Mesenchymal stem cell (in vitro differentiated cells and primary cell): ENCODE measurements at regions not wholly inside any gene's neighbourhood (a gene's known extent, or its start where the extent isn't known, plus 50 kb on each side); places are given as distances from the start of the nearest gene placed in this dataset.
A peak's percentile ranks its signal among the peaks of the same experiment; 100 is the strongest.

Experiments used
- DNase-seq: peaks from one replicate; pipeline ENCODE4 v3.0.0-alpha.2; 2013
- H2AFZ ChIP-seq: one replicate; pipeline ENCODE4 v1.6.1; 2013; ENCODE audit warnings: low read depth, mild to moderate bottlenecking, control low read depth, inconsistent platforms, low read length, moderate library complexity
- H2AK5ac ChIP-seq: 2 replicates; pipeline ENCODE4 v1.6.1; 2013; ENCODE audit warnings: low read length, moderate library complexity, mild to moderate bottlenecking, inconsistent platforms; ENCODE audit not compliant: severe bottlenecking
- H2BK120ac ChIP-seq: one replicate; pipeline ENCODE4 v1.6.1; 2013; ENCODE audit warnings: low read depth, mild to moderate bottlenecking, inconsistent platforms, low read length, moderate library complexity
- H2BK12ac ChIP-seq, 2 experiments: one replicate each; pipeline ENCODE4 v1.6.1; 2013; ENCODE audit warnings: inconsistent platforms in 2 of 2, low read length in 2 of 2, mild to moderate bottlenecking in 2 of 2, moderate library complexity in 2 of 2, control low read depth in 1 of 2
- H2BK15ac ChIP-seq: one replicate; pipeline ENCODE4 v1.6.1; 2013; ENCODE audit warnings: mild to moderate bottlenecking, low read depth, inconsistent platforms; ENCODE audit not compliant: poor library complexity, severe bottlenecking
- H2BK5ac ChIP-seq: 2 replicates; pipeline ENCODE4 v1.6.1; 2013; ENCODE audit warnings: low read depth, mild to moderate bottlenecking, low read length, control low read depth, inconsistent platforms; ENCODE audit not compliant: poor library complexity, severe bottlenecking
- H3K14ac ChIP-seq, 2 experiments: one replicate each; pipeline ENCODE4 v1.6.1; 2013; ENCODE audit warnings: inconsistent platforms in 2 of 2, low read length in 2 of 2, control low read depth in 1 of 2, mild to moderate bottlenecking in 1 of 2, moderate library complexity in 1 of 2
- H3K18ac ChIP-seq, 2 experiments: one replicate each; pipeline ENCODE4 v1.6.1; 2013; ENCODE audit warnings: inconsistent platforms in 2 of 2, low read length in 2 of 2, control low read depth in 1 of 2, low read depth in 1 of 2, mild to moderate bottlenecking in 1 of 2
- H3K23ac ChIP-seq, 2 experiments: one replicate each; pipeline ENCODE4 v1.6.1; 2013; ENCODE audit warnings: inconsistent platforms in 2 of 2, low read length in 2 of 2, mild to moderate bottlenecking in 2 of 2, moderate library complexity in 2 of 2, control low read depth in 1 of 2
- H3K27ac ChIP-seq: 2 replicates; pipeline ENCODE4 v1.5.1; 2013; ENCODE audit warnings: mild to moderate bottlenecking, moderate library complexity, low read length, control low read depth, inconsistent platforms; ENCODE audit not compliant: poor library complexity, severe bottlenecking
- H3K27me3 ChIP-seq, 2 experiments: 2 replicates each; pipeline versions ENCODE4 v1.6.1 to v1.7.0; 2013; ENCODE audit warnings: low read length in 2 of 2, mild to moderate bottlenecking in 2 of 2, moderate library complexity in 2 of 2, control low read depth in 1 of 2, inconsistent platforms in 1 of 2; ENCODE audit not compliant: control insufficient read depth in 1 of 2, insufficient read depth in 1 of 2
- H3K36me3 ChIP-seq, 2 experiments: 2 replicates each; pipeline versions ENCODE4 v1.6.1 to v1.7.0; 2013; ENCODE audit warnings: low read length in 2 of 2, control low read depth in 1 of 2, inconsistent platforms in 1 of 2, low read depth in 1 of 2, mild to moderate bottlenecking in 1 of 2; ENCODE audit not compliant: insufficient read depth in 2 of 2, control insufficient read depth in 1 of 2
- H3K4ac ChIP-seq, 2 experiments: one replicate each; pipeline ENCODE4 v1.6.1; 2013; ENCODE audit warnings: inconsistent platforms in 2 of 2, low read length in 2 of 2, mild to moderate bottlenecking in 2 of 2, moderate library complexity in 2 of 2, control low read depth in 1 of 2, low read depth in 1 of 2
- H3K4me1 ChIP-seq: 2 replicates; pipeline ENCODE4 v1.6.1; 2013; ENCODE audit warnings: low read depth, low read length, control low read depth; ENCODE audit not compliant: control insufficient read depth, insufficient read depth
- H3K4me2 ChIP-seq: 2 replicates; pipeline ENCODE4 v1.6.1; 2013; ENCODE audit warnings: low read length, mild to moderate bottlenecking, inconsistent platforms; ENCODE audit not compliant: poor library complexity, severe bottlenecking
- H3K4me3 ChIP-seq, 2 experiments: 2 replicates each; pipeline versions ENCODE4 v1.5.1 to v1.7.0; 2013; ENCODE audit warnings: low read length in 2 of 2, mild to moderate bottlenecking in 2 of 2, control low read depth in 1 of 2, low read depth in 1 of 2; ENCODE audit not compliant: insufficient read depth in 1 of 2
- H3K79me1 ChIP-seq: replicated peaks from 2 replicates; pipeline ENCODE4 v1.6.1; 2013; ENCODE audit warnings: mild to moderate bottlenecking, control low read depth, low read length, inconsistent platforms; ENCODE audit not compliant: poor library complexity, severe bottlenecking
- H3K9ac ChIP-seq: 2 replicates; pipeline ENCODE4 v1.7.0; 2013; ENCODE audit warnings: mild to moderate bottlenecking, low read length, moderate library complexity
- H3K9me3 ChIP-seq: 2 replicates; pipeline ENCODE4 v1.7.0; 2013; ENCODE audit warnings: mild to moderate bottlenecking, low read length; ENCODE audit not compliant: control insufficient read depth
- H4K8ac ChIP-seq: one replicate; pipeline ENCODE4 v1.6.1; 2013; ENCODE audit warnings: inconsistent platforms, mild to moderate bottlenecking, low read length, moderate library complexity
- H4K91ac ChIP-seq: one replicate; pipeline ENCODE4 v1.6.1; 2013; ENCODE audit warnings: mild to moderate bottlenecking, low read length, inconsistent platforms
- WGBS: methylation state at CpG from one replicate; pipeline ENCODE4 v1.1.7; 2013; ENCODE audit warnings: mixed read lengths; 5-methylcytosine and 5-hydroxymethylcytosine counted together

- Histone ChIP-seq H3K23ac (no peak overlapping the region), H3K4me2 (no peak overlapping the region), H3K4ac (no peak overlapping the region), H2BK15ac (no peak overlapping the region), H3K36me3 (no peaks in the 10 kb centered on the region), H3K4me3 (peak overlapping the region in 1 of 2 experiments; percentile 30), H2BK120ac (no peak overlapping the region), H2AFZ (no peak overlapping the region), H3K27ac (no peak overlapping the region), H2BK12ac (no peak overlapping the region), H2AK5ac (peak overlapping the region; percentile 66), H2BK5ac (no peak overlapping the region), H4K8ac (no peak overlapping the region), H3K79me1 (no peaks in the 10 kb centered on the region), H3K9ac (peak overlapping the region; percentile 73), H3K18ac (no peak overlapping the region), H3K27me3 (no peaks in the 10 kb centered on the region), H3K4me1 (peaks cover 32% of the 10 kb centered on the region), H3K14ac (no peak overlapping the region), H4K91ac (no peak overlapping the region), H3K9me3 (no peaks in the 10 kb centered on the region)
- WGBS, result 82% methylated on average over 7 of the region's 7 CpGs
- no peak for DNase-seq
Observed at GRCh38 chr2:236748801-236749200, 179.2 kb downstream of the ACKR3 start.

DNA sequence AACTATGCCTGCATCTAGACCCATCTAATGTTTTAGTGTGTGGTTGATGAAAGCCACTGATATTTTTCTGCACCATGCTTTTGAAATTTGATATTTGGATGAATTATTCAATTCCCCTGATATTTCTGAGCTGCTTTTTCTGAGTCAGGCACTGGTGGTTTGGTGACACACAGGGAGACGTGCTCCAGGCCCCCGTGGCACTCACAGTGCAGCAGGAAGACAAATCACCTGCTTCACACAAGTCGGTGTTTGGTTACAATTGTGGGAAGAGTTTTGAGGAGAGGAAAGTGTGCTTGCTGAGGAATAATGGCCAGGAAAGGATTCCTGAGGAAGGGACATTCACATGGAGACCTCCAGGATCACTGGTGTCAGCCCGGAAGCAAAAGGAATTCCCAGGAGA, 179.7 kb downstream of the ACKR3 start:
- 45% methylated on average over 4 of the region's 4 CpGs for WGBS
- no peak overlapping the region for H3K23ac ChIP-seq

DNA sequence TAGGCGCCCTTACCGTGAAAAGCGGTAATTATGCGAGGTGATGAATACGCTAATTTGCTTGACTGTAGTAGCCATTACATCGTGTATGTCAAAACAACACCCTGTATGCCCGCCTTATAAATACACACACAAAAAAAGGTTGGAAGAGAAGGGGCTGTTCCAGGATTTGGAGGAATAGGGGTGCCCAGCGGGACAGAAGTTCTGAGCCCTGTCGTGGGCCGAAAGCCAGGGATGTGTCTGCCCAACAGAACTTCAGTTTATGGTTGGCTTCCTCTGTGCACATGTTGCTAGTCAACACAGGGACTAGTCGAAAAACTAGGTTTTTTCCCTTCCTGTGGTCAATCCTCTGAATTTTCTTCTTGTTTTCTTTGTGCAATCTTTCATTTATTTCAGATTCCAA, 182.5 kb downstream of the ACKR3 start:
- Histone ChIP-seq H3K4me3 (no peak overlapping the region), H3K14ac (no peak overlapping the region), H3K27ac (no peak overlapping the region), H3K4ac (no peak overlapping the region), H4K8ac (no peak overlapping the region), H3K36me3 (no peaks in the 10 kb centered on the region), H2BK5ac (no peak overlapping the region), H3K4me1 (peaks cover 25% of the 10 kb centered on the region), H2BK120ac (no peak overlapping the region), H3K27me3 (no peaks in the 10 kb centered on the region), H4K91ac (no peak overlapping the region), H3K23ac (no peak overlapping the region), H3K9ac (no peak overlapping the region), H3K9me3 (no peaks in the 10 kb centered on the region), H3K18ac (no peak overlapping the region), H3K79me1 (no peaks in the 10 kb centered on the region), H2BK12ac (no peak overlapping the region), H2AFZ (no peak overlapping the region), H3K4me2 (no peak overlapping the region), H2BK15ac (no peak overlapping the region), H2AK5ac (no peak overlapping the region)
- DNase-seq, result no peak
- 96% methylated on average over 9 of the region's 11 CpGs for WGBS

More for the DNA sequence above, 179.7 kb downstream of the ACKR3 start:
- Histone ChIP-seq H3K4me2 (no peak overlapping the region), H2AK5ac (peak overlapping the region; percentile 71), H3K4me1 (peaks cover 35% of the 10 kb centered on the region), H3K27ac (no peak overlapping the region), H3K4ac (no peak overlapping the region), H3K9me3 (no peaks in the 10 kb centered on the region), H2BK15ac (no peak overlapping the region), H4K91ac (no peak overlapping the region), H2BK120ac (no peak overlapping the region), H3K9ac (peak overlapping the region; percentile 73), H3K27me3 (no peaks in the 10 kb centered on the region), H2BK12ac (no peak overlapping the region), H3K79me1 (no peaks in the 10 kb centered on the region), H3K18ac (no peak overlapping the region), H3K36me3 (no peaks in the 10 kb centered on the region), H3K14ac (no peak overlapping the region), H2BK5ac (no peak overlapping the region), H4K8ac (no peak overlapping the region), H2AFZ (no peak overlapping the region), H3K4me3 (no peak overlapping the region)
- DNase-seq, result no peak

DNA sequence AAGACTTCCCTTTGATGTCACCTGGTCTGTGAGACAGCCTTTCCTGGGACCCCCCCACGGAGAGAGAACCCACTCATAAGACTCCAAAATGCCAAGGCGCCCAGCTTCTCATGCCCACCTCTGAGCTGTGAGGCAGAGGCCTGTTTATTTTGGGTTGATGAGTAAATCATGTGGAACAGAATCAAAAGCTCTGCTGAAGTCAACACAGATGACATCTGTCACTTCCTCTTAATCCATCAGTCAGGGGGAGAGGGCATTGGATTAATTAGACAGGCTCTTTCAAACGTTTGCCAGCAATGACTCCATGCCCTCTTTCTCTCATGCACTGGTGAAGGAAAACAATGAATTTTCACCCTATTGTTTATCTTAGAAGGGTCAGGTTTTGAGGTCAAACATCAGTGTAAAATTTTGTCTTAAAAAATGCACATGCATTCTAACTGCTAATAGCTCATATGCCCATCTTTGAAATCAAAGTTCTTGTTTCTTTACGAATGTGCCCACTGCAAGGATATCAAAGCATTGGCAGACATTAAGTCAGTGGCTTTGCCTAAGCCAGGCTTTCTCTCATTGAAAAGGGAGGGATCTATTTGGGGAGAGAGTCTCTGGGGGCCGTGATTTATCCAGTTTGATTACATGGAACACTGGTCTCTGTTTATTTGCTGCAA, 184.1 kb downstream of the ACKR3 start:
- Histone ChIP-seq H3K23ac (no peak overlapping the region), H3K27ac (no peak overlapping the region), H2BK12ac (no peak overlapping the region), H2BK5ac (no peak overlapping the region), H3K4ac (no peak overlapping the region), H3K14ac (no peak overlapping the region), H2AFZ (no peak overlapping the region), H3K4me1 (peaks cover 15% of the 10 kb centered on the region), H3K18ac (no peak overlapping the region), H3K79me1 (no peaks in the 10 kb centered on the region), H3K9me3 (no peaks in the 10 kb centered on the region), H3K4me2 (no peak overlapping the region), H4K91ac (no peak overlapping the region), H2BK120ac (no peak overlapping the region), H3K36me3 (no peaks in the 10 kb centered on the region), H4K8ac (no peak overlapping the region), H3K9ac (no peak overlapping the region), H3K27me3 (no peaks in the 10 kb centered on the region), H2AK5ac (peak overlapping the region; percentile 14), H3K4me3 (no peak overlapping the region), H2BK15ac (no peak overlapping the region)
- WGBS, result 75% methylated on average over 3 of the region's 5 CpGs
- DNase-seq, result no peak
